Stimulated activated naive CD4-positive, alpha-beta T cell (primary cell): ENCODE measurements at regions not wholly inside any gene's neighbourhood (a gene's known extent, or its start where the extent isn't known, plus 50 kb on each side); places are given as distances from the start of the nearest gene placed in this dataset.
"Not testable (repeated sequence)": the region's sequence is repeated elsewhere in the genome, so short reads cannot be mapped to it uniquely, and the experiment has no call there.

ENCODE experiments used
- DNase-seq, 6 experiments: peaks; one replicate each; lab custom pipeline; 2025; lab: John Stamatoyannopoulos, UW

GRCh38 chr17:72452286-72453173 lies 331.7 kb downstream of the SOX9 start:
- no peak for DNase-seq

- DNase-seq: no peak
These were observed 333.5 kb downstream of the SOX9 start for GRCh38 chr17:72454342-72454741.

- DNase-seq: no peak
These were observed 334.7 kb downstream of the SOX9 start for GRCh38 chr17:72455562-72455961.

- no peak for DNase-seq
These were observed 335.3 kb downstream of the SOX9 start for GRCh38 chr17:72456075-72456474.

- DNase-seq: no peak
These were observed 336.9 kb downstream of the SOX9 start for GRCh38 chr17:72457712-72458111.

GRCh38 chr17:72458301-72458700 lies 337.5 kb downstream of the SOX9 start:
- no peak for DNase-seq

GRCh38 chr17:72460711-72461110 lies 339.9 kb downstream of the SOX9 start:
- no peak for DNase-seq

- DNase-seq: no peak
These were observed 340.9 kb downstream of the SOX9 start for GRCh38 chr17:72461757-72462156.

- DNase-seq: no peak
These were observed 341.6 kb downstream of the SOX9 start for GRCh38 chr17:72462407-72462806.

GRCh38 chr17:72462814-72463213 lies 342.0 kb downstream of the SOX9 start:
- DNase-seq: no peak

GRCh38 chr17:72463287-72464102 lies 342.7 kb downstream of the SOX9 start:
- DNase-seq: no peak

GRCh38 chr17:72464221-72464620 lies 343.4 kb downstream of the SOX9 start:
- not testable (repeated sequence) for DNase-seq

- DNase-seq: no peak
These were observed 344.6 kb downstream of the SOX9 start for GRCh38 chr17:72465191-72466024.

GRCh38 chr17:72466199-72466598 lies 345.4 kb downstream of the SOX9 start:
- no peak for DNase-seq

GRCh38 chr17:72466606-72467005 lies 345.8 kb downstream of the SOX9 start:
- no peak for DNase-seq

- DNase-seq: no peak
These were observed 347.2 kb downstream of the SOX9 start for GRCh38 chr17:72467841-72468653.

GRCh38 chr17:72468841-72469240 lies 348.0 kb downstream of the SOX9 start:
- DNase-seq: no peak

- no peak for DNase-seq
These were observed 349.4 kb downstream of the SOX9 start for GRCh38 chr17:72470121-72470705.

GRCh38 chr17:72470734-72471133 lies 349.9 kb downstream of the SOX9 start:
- no peak for DNase-seq

- DNase-seq: no peak
These were observed 350.5 kb downstream of the SOX9 start for GRCh38 chr17:72471296-72471695.

- no peak for DNase-seq
These were observed 351.3 kb downstream of the SOX9 start for GRCh38 chr17:72472106-72472505.
